MM.1S (cell line): ENCODE measurements at regions not wholly inside any gene's neighbourhood (a gene's known extent, or its start where the extent isn't known, plus 50 kb on each side); places are given as distances from the start of the nearest gene placed in this dataset.

Source experiments
- DNase-seq: peaks from one replicate; pipeline ENCODE4 v3.0.0-alpha.2; 2015
- H2AFZ ChIP-seq: fragments of 300-600 bp; sonication (generic); 2 replicates; pipeline ENCODE4 v1.6.0; 2016; ENCODE audit warnings: antibody characterized with exemption, low read length
- H3F3A ChIP-seq: fragments of 300-600 bp; sonication (generic); 2 replicates; pipeline ENCODE4 v1.6.1; 2016; ENCODE audit warnings: mild to moderate bottlenecking, antibody characterized with exemption, low read length, moderate library complexity, mixed read lengths; ENCODE audit not compliant: insufficient read depth
- H3K27ac ChIP-seq: fragments of 300-600 bp; sonication (generic); 2 replicates; pipeline ENCODE4 v1.5.1; 2016; ENCODE audit warnings: mild to moderate bottlenecking, low read length
- H3K27me3 ChIP-seq: fragments of 300-600 bp; sonication (generic); replicated peaks from 2 replicates; pipeline ENCODE4 v1.6.0; 2016; ENCODE audit warnings: low read length; ENCODE audit not compliant: insufficient read depth
- H3K36me3 ChIP-seq: fragments of 300-600 bp; sonication (generic); replicated peaks from 2 replicates; pipeline ENCODE4 v1.6.1; 2016; ENCODE audit warnings: mild to moderate bottlenecking, low read length, mixed read lengths; ENCODE audit not compliant: insufficient read depth
- H3K4me1 ChIP-seq: fragments of 300-600 bp; sonication (generic); 2 replicates; pipeline ENCODE4 v1.6.1; 2016; ENCODE audit warnings: low read length, mixed read lengths
- H3K4me2 ChIP-seq: fragments of 300-600 bp; sonication (generic); 2 replicates; pipeline ENCODE4 v1.6.0; 2016; ENCODE audit warnings: low read depth, low read length
- H3K4me3 ChIP-seq: fragments of 300-600 bp; sonication (generic); 2 replicates; pipeline ENCODE4 v1.5.1; 2016; ENCODE audit warnings: low read length, mixed read lengths
- H3K79me2 ChIP-seq: fragments of 300-600 bp; sonication (generic); 2 replicates; pipeline ENCODE4 v1.6.1; 2016; ENCODE audit warnings: mixed run types, low read length, mixed read lengths
- H3K9ac ChIP-seq: fragments of 300-600 bp; sonication (generic); 2 replicates; pipeline ENCODE4 v1.6.1; 2016; ENCODE audit warnings: low read length, mixed read lengths
- H3K9me2 ChIP-seq: fragments of 300-600 bp; sonication (generic); replicated peaks from 2 replicates; pipeline ENCODE4 v1.6.1; 2016; ENCODE audit warnings: mild to moderate bottlenecking, low read length, mixed read lengths; ENCODE audit not compliant: insufficient read depth
- H3K9me3 ChIP-seq: fragments of 300-600 bp; sonication (generic); replicated peaks from 2 replicates; pipeline ENCODE4 v1.6.1; 2016; ENCODE audit warnings: mild to moderate bottlenecking, low read length, mixed read lengths; ENCODE audit not compliant: insufficient read depth
- H4K20me1 ChIP-seq: fragments of 300-600 bp; sonication (generic); 2 replicates; pipeline ENCODE4 v1.6.1; 2016; ENCODE audit warnings: mild to moderate bottlenecking, low read length, moderate library complexity, mixed read lengths; ENCODE audit not compliant: insufficient read depth
- EZH2 ChIP-seq: fragments of 300-600 bp; sonication (generic); optimal IDR thresholded peaks from 2 replicates; pipeline ENCODE3; 2017; ENCODE audit warnings: low read depth, mild to moderate bottlenecking, antibody characterized with exemption, low read length, mixed read lengths
- EZH2phosphoT487 ChIP-seq: fragments of 300-600 bp; sonication (generic); IDR thresholded peaks from 2 replicates; pipeline ENCODE4 v1.6.1; 2018; ENCODE audit warnings: antibody characterized with exemption, low read length
- TF ChIP-seq, protein P1 (sequence below): fragments of 300-600 bp; sonication (generic); IDR thresholded peaks from 2 replicates; pipeline ENCODE4 v1.5.1; 2016; ENCODE audit warnings: antibody characterized with exemption, low read length, mixed read lengths

DNA sequence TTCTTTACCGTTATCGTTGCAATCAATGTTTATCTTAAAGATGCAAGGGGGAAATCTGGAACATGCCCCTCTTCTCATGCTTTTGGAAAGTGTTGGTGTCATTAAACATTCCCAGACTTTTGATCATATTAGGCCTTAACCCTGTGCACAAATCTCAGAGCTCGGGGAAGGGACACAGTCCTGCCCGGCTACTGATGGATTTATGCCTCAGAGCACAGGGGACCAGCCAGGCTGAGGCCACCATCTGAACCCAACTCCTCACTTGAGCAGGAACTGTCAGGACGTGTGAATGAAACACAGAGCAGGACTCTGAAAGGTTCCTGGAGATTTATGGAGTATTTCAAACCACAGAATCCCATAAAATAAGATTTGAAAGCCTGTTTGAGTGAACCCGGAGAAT lies 132.0 kb upstream of the CXCL12 start:
- Histone ChIP-seq H3K36me3 (no peaks in the 10 kb centered on the region), H3F3A (no peaks in the 10 kb centered on the region), H3K9ac (no peak overlapping the region), H3K4me3 (no peak overlapping the region), H3K27ac (no peak overlapping the region), H3K9me3 (no peaks in the 10 kb centered on the region), H3K27me3 (no peaks in the 10 kb centered on the region), H3K4me2 (no peak overlapping the region), H4K20me1 (no peaks in the 10 kb centered on the region), H3K9me2 (no peaks in the 10 kb centered on the region), H3K79me2 (no peaks in the 10 kb centered on the region), H3K4me1 (peaks cover 17% of the 10 kb centered on the region), H2AFZ (no peak overlapping the region)
- TF ChIP-seq EZH2: no peak
- no peak for TF ChIP-seq EZH2phosphoT487
- TF ChIP-seq, protein P1, sequence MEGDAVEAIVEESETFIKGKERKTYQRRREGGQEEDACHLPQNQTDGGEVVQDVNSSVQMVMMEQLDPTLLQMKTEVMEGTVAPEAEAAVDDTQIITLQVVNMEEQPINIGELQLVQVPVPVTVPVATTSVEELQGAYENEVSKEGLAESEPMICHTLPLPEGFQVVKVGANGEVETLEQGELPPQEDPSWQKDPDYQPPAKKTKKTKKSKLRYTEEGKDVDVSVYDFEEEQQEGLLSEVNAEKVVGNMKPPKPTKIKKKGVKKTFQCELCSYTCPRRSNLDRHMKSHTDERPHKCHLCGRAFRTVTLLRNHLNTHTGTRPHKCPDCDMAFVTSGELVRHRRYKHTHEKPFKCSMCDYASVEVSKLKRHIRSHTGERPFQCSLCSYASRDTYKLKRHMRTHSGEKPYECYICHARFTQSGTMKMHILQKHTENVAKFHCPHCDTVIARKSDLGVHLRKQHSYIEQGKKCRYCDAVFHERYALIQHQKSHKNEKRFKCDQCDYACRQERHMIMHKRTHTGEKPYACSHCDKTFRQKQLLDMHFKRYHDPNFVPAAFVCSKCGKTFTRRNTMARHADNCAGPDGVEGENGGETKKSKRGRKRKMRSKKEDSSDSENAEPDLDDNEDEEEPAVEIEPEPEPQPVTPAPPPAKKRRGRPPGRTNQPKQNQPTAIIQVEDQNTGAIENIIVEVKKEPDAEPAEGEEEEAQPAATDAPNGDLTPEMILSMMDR: no peak
- DNase-seq: no peak

DNA sequence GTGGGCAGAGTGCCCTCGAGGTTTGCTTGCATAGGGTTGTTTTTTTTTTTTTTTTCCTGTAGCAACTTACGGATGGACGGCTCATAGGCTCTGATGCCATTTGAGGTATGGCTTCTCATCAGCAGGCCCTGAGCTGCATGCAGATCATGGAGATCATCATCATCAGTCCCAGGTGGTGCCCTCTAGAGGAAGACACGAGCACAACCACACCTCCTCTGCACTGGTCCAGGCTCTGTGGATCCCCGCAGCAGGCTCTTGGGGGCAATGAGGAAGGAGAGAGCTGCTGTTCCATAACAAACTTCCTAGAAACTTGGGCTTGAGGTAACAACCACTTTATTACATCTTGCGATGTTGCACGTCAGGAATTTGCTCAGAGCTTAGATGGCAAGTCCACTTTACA lies 132.7 kb upstream of the CXCL12 start:
- no peaks in the 10 kb centered on the region for H3K79me2 ChIP-seq
- no peaks in the 10 kb centered on the region for H3K36me3 ChIP-seq
- DNase-seq: no peak
- H3K4me2 ChIP-seq: no peak overlapping the region
- no peaks in the 10 kb centered on the region for H4K20me1 ChIP-seq
- H3K27ac ChIP-seq: no peak overlapping the region
- no peaks in the 10 kb centered on the region for H3F3A ChIP-seq
- H3K9ac ChIP-seq: no peak overlapping the region
- H3K4me3 ChIP-seq: no peak overlapping the region
- H2AFZ ChIP-seq: no peak overlapping the region
- H3K4me1 ChIP-seq: peaks cover 17% of the 10 kb centered on the region
- H3K9me2 ChIP-seq: no peaks in the 10 kb centered on the region
- no peaks in the 10 kb centered on the region for H3K27me3 ChIP-seq
- TF ChIP-seq, protein P1: peak; percentile 30
- no peak for TF ChIP-seq EZH2phosphoT487
- no peaks in the 10 kb centered on the region for H3K9me3 ChIP-seq

DNA sequence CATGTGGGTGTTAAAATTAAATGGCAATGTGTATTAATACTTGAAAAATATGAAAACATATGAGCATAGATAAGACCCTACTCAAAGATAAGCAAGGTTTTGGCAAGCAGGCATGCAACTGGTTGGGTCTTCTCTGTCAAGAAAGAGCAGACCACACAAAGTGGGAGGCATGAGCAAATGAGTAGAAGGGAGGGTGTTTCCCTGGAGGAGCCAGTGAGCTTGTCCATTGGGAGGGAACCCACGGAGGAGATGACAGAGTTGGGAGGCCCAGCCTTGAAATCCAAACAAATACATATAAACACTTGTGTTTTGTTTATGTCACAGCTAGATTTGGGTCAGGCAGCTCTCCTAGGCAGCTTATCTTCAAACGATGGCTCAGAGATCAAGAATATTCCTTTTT lies 134.5 kb upstream of the CXCL12 start:
- no peaks in the 10 kb centered on the region for H3K27me3 ChIP-seq
- DNase-seq: no peak
- H3K36me3 ChIP-seq: no peaks in the 10 kb centered on the region
- H3K9me2 ChIP-seq: no peaks in the 10 kb centered on the region
- no peak overlapping the region for H3K27ac ChIP-seq
- no peak overlapping the region for H3K4me2 ChIP-seq
- peaks cover 17% of the 10 kb centered on the region for H3K4me1 ChIP-seq
- TF ChIP-seq EZH2: no peak
- TF ChIP-seq, protein P1: no peak
- TF ChIP-seq EZH2phosphoT487: no peak
- no peaks in the 10 kb centered on the region for H4K20me1 ChIP-seq
- no peak overlapping the region for H2AFZ ChIP-seq
- no peaks in the 10 kb centered on the region for H3K9me3 ChIP-seq
- no peaks in the 10 kb centered on the region for H3K79me2 ChIP-seq
- H3K4me3 ChIP-seq: no peak overlapping the region
- no peak overlapping the region for H3K9ac ChIP-seq
- no peaks in the 10 kb centered on the region for H3F3A ChIP-seq
